Fibroblast of skin of left biceps (primary cell): ENCODE measurements at regions not wholly inside any gene's neighbourhood (a gene's known extent, or its start where the extent isn't known, plus 50 kb on each side); places are given as distances from the start of the nearest gene placed in this dataset.
"Not testable (repeated sequence)": the region's sequence is repeated elsewhere in the genome, so short reads cannot be mapped to it uniquely, and the experiment has no call there.

Source experiments
- DNase-seq, 2 experiments: peaks; one replicate each; pipeline ENCODE4 v3.0.0-alpha.2; 2013; ENCODE audit warnings: low read depth in 2 of 2

- not testable (repeated sequence) for DNase-seq
These were observed 51.3 kb upstream of the RIOK2 start for GRCh38 chr5:97234380-97234779.

- DNase-seq = no peak
These were observed 59.3 kb upstream of the RIOK2 start for GRCh38 chr5:97242341-97242740.

- no peak for DNase-seq
These were observed 60.3 kb upstream of the RIOK2 start for GRCh38 chr5:97243353-97243752.

- DNase-seq = no peak
These were observed 62.3 kb upstream of the RIOK2 start for GRCh38 chr5:97245386-97245785.

GRCh38 chr5:97250113-97250512 is 67.1 kb upstream of the RIOK2 start:
- no peak for DNase-seq

GRCh38 chr5:97266076-97266475 is 83.0 kb upstream of the RIOK2 start:
- DNase-seq = no peak

- DNase-seq = no peak
These were observed 83.5 kb upstream of the RIOK2 start for GRCh38 chr5:97266576-97266975.

- no peak for DNase-seq
These were observed 84.7 kb upstream of the RIOK2 start for GRCh38 chr5:97267767-97268166.

- no peak for DNase-seq
These were observed 93.5 kb upstream of the RIOK2 start for GRCh38 chr5:97276474-97277120.

- DNase-seq = no peak
These were observed 98.2 kb upstream of the RIOK2 start for GRCh38 chr5:97281257-97281656.

- peak; percentile 1 to 6 for DNase-seq
These were observed 114.1 kb upstream of the RIOK2 start for GRCh38 chr5:97297063-97297703.

GRCh38 chr5:97297704-97298091 is 114.7 kb upstream of the RIOK2 start:
- DNase-seq = no peak

- not testable (repeated sequence) for DNase-seq
These were observed 118.1 kb upstream of the RIOK2 start for GRCh38 chr5:97301181-97301580.

GRCh38 chr5:97338729-97339128 is 155.7 kb upstream of the RIOK2 start:
- no peak for DNase-seq

GRCh38 chr5:97355775-97356174 is 172.7 kb upstream of the RIOK2 start:
- no peak for DNase-seq

GRCh38 chr5:97363577-97363976 is 180.5 kb upstream of the RIOK2 start:
- no peak for DNase-seq

- no peak for DNase-seq
These were observed 181.7 kb upstream of the RIOK2 start for GRCh38 chr5:97364731-97365130.

GRCh38 chr5:97365163-97365845 is 182.3 kb upstream of the RIOK2 start:
- no peak for DNase-seq

GRCh38 chr5:97365918-97366317 is 182.9 kb upstream of the RIOK2 start:
- no peak for DNase-seq

- DNase-seq = no peak
These were observed 192.9 kb upstream of the RIOK2 start for GRCh38 chr5:97375959-97376358.

- DNase-seq = no peak
These were observed 194.5 kb upstream of the RIOK2 start for GRCh38 chr5:97377582-97377981.

GRCh38 chr5:97383996-97384395 is 200.9 kb upstream of the RIOK2 start:
- no peak for DNase-seq

- DNase-seq = no peak
These were observed 205.7 kb upstream of the RIOK2 start for GRCh38 chr5:97388794-97389193.
